Left cardiac atrium (tissue), 4 donors: ENCODE measurements at regions not wholly inside any gene's neighbourhood (a gene's known extent, or its start where the extent isn't known, plus 50 kb on each side); places are given as distances from the start of the nearest gene placed in this dataset.
"Not testable (repeated sequence)": the region's sequence is repeated elsewhere in the genome, so short reads cannot be mapped to it uniquely, and the experiment has no call there.

Source experiments
- ATAC-seq, 2 donors: fragments of 200-7000 bp; cut with Tn5 transposase; one replicate each; pipeline ENCODE4 v1.9.1; 2020; ENCODE audit warnings: mild to moderate bottlenecking in 2 of 2, moderate library complexity in 2 of 2
- DNase-seq: peaks from one replicate; pipeline ENCODE4 v3.0.0-alpha.2; 2020
- intact Hi-C, 2 donors: fragments of 100-400 bp; cut with DNase I; formaldehyde crosslinking; loops; one replicate each; pipeline versions ENCODE4 v1.14.1 to v1.15.1; 2022 to 2023
- donor health status: DM: no; HTN: yes; CAD: no.
- donor health status: DM: no; HTN: yes; CAD: no; lungs with severe emphysema.
- donor health status: DM: yes; HTN: yes; CAD: no.
- donor health status: Dilated cardiomyopathy.

DNA sequence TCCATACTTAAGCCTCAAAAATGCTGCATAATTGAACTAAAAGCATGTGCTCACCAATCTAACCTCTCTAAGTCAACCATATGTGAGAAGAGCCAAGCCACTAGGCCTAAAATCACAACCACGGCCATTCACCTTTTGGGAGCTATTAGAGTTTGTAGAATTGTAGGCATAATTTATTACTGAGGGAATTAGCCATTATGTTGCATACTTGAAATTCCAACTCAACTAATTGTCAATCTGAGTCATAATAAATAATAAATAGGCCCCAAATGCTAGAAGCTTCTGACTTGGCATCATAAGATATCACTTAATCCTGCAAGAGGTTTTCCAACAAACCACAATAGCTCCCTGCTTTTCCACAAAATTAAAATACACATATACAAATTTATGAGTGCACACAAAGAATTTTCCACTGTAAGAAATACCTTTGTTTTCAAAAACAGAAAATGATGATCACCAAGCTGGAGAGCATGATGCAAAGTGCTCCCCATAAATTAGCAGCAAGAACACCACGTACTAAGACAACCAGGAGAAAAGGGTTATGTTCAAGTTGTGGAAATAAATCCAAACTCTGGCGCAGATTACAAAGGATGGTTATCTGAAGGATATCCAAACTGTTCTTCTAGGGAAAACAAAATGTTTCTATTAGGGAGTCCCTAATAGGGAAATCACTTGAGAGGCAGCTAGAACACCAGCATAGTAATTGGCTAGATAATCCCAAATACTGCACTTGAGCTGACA lies 250.0 kb upstream of the SLC30A5 start:
- DNase-seq: no peak
- no peak for ATAC-seq
- intact Hi-C loops: no loop called here

DNA sequence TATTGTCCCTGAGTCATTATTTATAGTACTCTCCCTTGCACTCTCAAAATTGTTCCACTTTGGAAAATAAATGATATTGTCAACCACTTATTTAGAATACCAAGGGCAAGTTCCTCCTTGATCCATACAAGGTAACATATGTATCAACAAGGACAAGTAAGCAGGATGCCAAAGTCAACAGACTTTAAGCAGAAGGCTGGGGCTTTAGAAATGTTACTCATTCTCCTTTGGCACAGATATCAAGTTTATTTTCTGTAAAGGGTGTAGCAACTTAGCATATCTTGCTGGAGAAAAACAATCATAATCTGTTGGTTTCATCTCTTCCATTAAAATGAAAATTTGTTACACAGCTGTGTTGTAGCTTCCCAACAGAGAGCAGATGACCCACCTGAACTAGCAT lies 248.7 kb upstream of the SLC30A5 start:
- ATAC-seq (no peak), DNase-seq (no peak)
- intact Hi-C loops: no loop called here

DNA sequence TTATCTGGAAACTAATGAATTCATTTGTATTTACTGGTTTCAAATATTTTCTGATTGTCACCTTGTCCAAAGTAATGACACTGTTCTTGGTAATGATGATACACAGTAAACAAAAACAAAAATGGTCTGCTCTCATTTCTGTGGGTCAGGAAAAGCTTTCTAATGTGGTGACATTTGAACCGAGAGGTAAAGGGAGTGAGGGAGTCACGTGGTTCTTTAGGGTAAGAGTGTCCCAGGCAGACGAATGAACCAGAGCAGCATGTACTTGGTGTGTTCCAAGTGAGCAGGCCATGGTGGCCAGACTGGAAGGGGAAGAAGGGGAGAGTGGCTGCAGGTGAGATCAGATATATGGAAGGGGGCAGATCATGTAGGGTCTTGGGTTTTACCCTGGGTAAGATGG lies 247.0 kb upstream of the SLC30A5 start:
- ATAC-seq: no peak
- intact Hi-C loops: no loop called here
- no peak for DNase-seq

DNA sequence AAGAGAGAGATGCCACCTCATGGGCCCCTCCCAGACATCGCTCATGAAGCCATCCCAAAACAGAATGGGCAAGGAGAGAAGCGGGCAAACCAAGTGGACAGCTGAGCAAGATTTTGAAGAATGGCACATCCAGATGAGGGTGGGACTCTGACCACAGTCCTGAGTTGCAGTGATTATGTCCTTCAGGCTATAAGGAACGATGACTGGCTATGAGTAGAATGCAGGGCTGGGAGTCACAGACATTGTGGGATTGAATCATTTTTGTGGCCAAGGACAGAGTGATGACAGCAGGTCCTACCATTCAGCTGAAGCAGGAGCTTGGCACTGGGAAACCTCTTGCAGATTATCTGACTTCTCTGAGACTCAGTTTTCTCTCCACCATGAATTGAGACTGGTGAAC lies 245.7 kb upstream of the SLC30A5 start:
- no peak for DNase-seq
- intact Hi-C loops: no loop called here

GRCh38 chr5:68849103-68849502 lies 244.7 kb upstream of the SLC30A5 start:
- DNase-seq (no peak), ATAC-seq (no peak)
- intact Hi-C loops: no loop called here

More for the DNA sequence above, 245.7 kb upstream of the SLC30A5 start:
- ATAC-seq: no peak

DNA sequence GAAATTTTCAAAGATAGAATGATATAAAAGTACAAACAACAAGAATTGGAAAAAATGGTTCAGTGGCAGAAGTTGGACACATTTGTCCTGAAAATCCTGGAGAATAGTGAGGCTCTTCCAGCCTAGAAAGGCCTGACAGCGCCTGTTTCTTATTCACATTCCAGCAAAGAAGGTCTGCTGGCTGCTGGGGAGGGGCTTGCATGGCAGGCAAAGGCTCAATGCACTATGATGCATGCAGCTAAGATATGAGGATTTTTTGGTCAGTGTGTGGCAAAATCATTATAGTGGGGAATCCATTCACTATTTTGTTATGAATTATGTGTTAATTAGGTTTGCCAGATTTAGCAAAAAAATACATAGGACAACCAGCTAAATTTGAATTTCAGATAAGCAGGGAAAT lies 243.9 kb upstream of the SLC30A5 start:
- DNase-seq (no peak), ATAC-seq (no peak)
- intact Hi-C loops: no loop called here

DNA sequence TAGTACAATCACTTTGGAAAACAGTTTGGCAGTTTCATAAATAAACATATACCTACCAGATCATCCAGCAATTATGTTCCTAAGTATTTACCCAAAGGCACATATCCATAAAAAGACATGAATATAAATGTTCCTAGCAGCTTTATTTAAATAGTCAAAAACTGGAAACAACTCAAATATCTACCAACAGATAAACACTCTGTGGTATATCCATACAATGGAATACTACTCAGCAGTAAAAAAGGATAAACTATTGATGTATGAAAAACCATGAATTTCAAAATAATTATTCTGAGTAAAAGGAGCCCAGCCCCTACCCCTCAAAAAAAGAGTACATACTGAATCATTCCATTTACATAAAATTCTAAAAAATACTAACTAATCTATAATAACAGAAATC lies 232.7 kb upstream of the SLC30A5 start:
- intact Hi-C loops: loop anchor here in 1 of 2 donors (2.0 kb wide), 1 partner anchor 50 kb away; no protein-coding TSS in a partner anchor
- no peak for DNase-seq
- no peak for ATAC-seq

- DNase-seq: no peak
- no peak for ATAC-seq
- intact Hi-C loops: no loop called here
Observed at GRCh38 chr5:68862560-68862959, 231.3 kb upstream of the SLC30A5 start.

- DNase-seq, intact Hi-C loops, ATAC-seq: not testable (repeated sequence)
Observed at GRCh38 chr5:68865192-68865591, 228.6 kb upstream of the SLC30A5 start.

DNA sequence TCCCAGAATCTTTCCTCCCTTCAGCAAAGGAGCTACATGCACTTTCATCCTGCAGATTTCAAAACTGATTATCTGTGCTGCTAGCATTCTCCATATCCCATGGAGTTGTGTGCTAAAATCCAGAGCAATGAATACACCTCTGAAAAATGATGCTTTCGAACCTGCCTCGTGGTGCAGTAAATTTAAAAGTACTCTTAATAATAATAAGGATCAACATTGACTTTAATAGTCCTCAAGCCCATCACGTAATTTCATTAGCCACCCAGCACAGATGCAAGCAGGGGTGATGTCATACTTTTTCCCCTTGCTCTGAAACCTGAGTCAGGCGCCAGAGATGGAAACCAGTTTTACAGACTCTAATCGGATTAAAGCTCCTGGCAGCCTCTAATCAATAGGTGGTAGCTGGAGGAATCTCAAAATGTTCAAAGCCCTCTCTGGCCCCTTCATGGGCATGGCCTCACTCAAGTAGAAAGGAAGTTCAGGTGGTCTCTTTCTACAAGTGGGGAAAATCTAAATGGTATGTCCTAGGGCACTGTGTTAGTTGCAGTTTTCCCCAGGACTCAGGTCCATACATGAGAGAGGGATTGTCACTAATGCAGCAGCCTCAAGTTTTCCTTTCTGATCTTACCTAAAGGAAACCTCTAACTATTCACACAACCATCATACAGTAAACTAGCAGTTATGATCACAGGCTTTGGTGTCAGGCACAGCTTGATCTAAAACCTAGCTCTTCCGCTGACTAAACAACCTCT lies 221.6 kb upstream of the SLC30A5 start:
- no peak for ATAC-seq
- intact Hi-C loops: no loop called here
- no peak for DNase-seq

DNA sequence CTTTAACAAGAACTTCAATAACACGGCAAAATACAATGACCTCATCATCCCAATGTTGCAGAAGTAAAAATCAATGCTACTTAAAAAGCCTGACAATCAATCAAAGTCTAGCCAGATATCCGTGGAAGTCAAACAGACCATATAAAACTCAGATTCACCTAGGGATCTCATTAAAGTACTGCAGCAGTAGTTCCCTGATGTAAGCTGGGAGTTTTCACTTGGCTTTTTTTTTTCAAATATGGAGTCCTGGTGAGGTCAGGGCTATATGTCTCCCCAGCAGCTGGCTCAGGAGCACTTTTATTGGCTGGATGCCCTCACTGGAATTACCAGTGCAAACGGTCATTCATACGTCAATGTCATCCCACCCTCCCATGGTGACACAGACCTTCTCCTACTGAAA lies 220.6 kb upstream of the SLC30A5 start:
- DNase-seq: no peak
- intact Hi-C loops: no loop called here
- ATAC-seq: no peak

DNA sequence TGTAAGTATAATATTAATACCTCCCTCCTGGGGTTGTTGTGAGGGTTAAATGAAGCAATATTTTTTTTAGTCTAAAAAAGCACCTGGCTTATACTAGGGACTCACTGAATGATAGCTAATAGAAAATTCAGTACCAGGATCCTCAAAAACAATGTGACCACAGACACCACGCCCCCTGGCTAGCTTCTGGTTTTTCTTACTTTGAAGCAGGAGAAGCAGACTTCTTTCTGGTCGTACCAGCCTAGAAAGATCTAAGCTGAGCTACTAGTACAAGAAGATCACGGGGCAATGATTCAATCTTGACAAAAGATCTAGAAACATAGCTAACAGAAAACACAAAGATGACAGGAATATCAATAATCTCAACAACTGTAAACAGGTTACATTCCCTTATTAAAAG lies 218.5 kb upstream of the SLC30A5 start:
- DNase-seq (no peak), ATAC-seq (no peak)
- intact Hi-C loops: no loop called here

GRCh38 chr5:68883436-68883835 lies 210.4 kb upstream of the SLC30A5 start:
- intact Hi-C loops: no loop called here
- no peak for ATAC-seq
- no peak for DNase-seq

- intact Hi-C loops: no loop called here
- no peak for ATAC-seq
- DNase-seq: no peak
Observed at GRCh38 chr5:68884144-68884754, 209.6 kb upstream of the SLC30A5 start.

GRCh38 chr5:68884883-68885282 lies 208.9 kb upstream of the SLC30A5 start:
- intact Hi-C loops: no loop called here
- no peak for ATAC-seq
- DNase-seq: no peak

GRCh38 chr5:68886814-68887213 lies 207.0 kb upstream of the SLC30A5 start:
- DNase-seq (no peak), ATAC-seq (no peak)
- intact Hi-C loops: no loop called here

DNA sequence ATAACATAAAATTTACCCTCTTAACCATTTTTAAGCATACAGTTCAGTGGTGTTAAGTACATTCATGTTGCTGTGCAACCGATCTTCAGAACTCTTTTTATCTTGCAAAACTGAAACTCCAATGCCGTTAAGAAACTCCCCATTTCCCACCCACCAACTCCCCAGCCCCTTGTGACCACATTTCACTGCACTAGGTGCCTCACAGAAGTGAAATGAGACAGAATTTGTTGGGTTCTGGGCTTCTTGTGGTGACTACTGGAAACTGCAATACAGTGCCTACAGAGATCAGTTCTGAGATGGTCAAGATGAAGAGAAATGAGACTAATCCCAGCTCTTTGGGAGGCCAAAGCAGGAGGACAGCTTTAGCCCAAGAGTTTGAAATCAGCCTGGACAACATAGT lies 202.1 kb upstream of the SLC30A5 start:
- ATAC-seq (no peak), DNase-seq (no peak)
- intact Hi-C loops: no loop called here

DNA sequence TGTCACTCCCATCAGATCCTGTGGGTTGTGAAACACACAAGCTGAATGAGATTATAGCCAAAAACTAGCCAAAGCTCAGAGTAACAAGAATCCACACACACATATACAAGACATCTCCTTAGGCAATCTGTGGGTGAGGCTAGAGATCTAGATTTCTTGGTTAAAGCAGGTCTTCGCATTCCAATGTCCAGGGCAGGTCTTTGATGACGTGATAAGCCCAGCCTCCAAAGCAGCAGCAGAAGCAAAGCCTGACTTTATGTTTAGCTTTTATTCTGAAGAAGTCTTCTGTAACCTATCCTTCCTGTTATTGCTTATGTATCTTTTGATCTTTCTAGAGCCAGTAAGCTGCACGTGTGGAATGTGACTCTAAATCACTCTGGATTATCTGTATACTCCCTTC lies 199.1 kb upstream of the SLC30A5 start:
- DNase-seq (no peak), ATAC-seq (no peak)
- intact Hi-C loops: no loop called here

DNA sequence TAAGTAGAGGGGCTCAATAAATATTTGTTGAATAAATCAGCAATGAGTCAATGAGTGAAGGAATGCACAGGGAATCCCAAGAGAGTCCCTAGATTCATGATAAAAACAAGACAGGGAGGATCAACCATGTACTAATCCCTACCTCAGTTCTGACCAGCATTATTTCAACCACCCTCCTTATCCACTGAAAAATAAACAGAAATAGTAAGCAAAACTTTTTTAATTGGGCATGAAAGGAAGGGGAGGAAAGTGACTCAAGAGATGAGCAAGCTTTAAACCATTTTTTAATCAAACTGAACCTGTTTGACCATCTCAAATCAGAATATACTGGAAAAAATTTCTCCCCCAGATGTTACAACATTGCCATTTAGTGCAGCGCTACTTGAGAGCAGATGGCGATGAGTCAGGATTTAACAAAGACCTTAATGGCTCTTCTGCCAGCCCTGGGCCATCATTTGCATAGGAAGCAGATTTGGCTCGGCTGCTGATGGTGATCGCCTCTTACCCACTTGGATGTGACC lies 194.8 kb upstream of the SLC30A5 start:
- DNase-seq: no peak
- intact Hi-C loops: no loop called here
- peak in 1 of 2 donors; percentile 59 for ATAC-seq
